Transverse colon (tissue), 3 donors: ENCODE measurements at regions not wholly inside any gene's neighbourhood (a gene's known extent, or its start where the extent isn't known, plus 50 kb on each side); places are given as distances from the start of the nearest gene placed in this dataset.

Source experiments
- POLR2A ChIP-seq: fragments of 450-650 bp; IDR thresholded peaks from one replicate; pipeline ENCODE4 v1.6.1; 2016; ENCODE audit warnings: antibody characterized with exemption, mild to moderate bottlenecking, moderate library complexity
- TF ChIP-seq, protein P1 (sequence below), 5 experiments: fragments of 200-600 bp in 3 of 5; fragments of 450-650 bp in 2 of 5; sonication (generic) in 3 of 5; IDR thresholded peaks; 1 replicate in 2 of 5; 2 replicates in 3 of 5; pipeline ENCODE4 v1.5.1; 2016 to 2017; ENCODE audit warnings: antibody characterized with exemption in 5 of 5, inconsistent platforms in 3 of 5, mild to moderate bottlenecking in 2 of 5, moderate library complexity in 1 of 5

GRCh38 chr5:174505621-174506020 is 218.8 kb upstream of the MSX2 start:
- TF ChIP-seq POLR2A: no peak
- TF ChIP-seq, protein P1, sequence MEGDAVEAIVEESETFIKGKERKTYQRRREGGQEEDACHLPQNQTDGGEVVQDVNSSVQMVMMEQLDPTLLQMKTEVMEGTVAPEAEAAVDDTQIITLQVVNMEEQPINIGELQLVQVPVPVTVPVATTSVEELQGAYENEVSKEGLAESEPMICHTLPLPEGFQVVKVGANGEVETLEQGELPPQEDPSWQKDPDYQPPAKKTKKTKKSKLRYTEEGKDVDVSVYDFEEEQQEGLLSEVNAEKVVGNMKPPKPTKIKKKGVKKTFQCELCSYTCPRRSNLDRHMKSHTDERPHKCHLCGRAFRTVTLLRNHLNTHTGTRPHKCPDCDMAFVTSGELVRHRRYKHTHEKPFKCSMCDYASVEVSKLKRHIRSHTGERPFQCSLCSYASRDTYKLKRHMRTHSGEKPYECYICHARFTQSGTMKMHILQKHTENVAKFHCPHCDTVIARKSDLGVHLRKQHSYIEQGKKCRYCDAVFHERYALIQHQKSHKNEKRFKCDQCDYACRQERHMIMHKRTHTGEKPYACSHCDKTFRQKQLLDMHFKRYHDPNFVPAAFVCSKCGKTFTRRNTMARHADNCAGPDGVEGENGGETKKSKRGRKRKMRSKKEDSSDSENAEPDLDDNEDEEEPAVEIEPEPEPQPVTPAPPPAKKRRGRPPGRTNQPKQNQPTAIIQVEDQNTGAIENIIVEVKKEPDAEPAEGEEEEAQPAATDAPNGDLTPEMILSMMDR (IDR thresholded peaks at IDR 0.05): no peak
